ENCODE measurements at regions not wholly inside any gene's neighbourhood (a gene's known extent, or its start where the extent isn't known, plus 50 kb on each side); places are given as distances from the start of the nearest gene placed in this dataset.

DNA sequence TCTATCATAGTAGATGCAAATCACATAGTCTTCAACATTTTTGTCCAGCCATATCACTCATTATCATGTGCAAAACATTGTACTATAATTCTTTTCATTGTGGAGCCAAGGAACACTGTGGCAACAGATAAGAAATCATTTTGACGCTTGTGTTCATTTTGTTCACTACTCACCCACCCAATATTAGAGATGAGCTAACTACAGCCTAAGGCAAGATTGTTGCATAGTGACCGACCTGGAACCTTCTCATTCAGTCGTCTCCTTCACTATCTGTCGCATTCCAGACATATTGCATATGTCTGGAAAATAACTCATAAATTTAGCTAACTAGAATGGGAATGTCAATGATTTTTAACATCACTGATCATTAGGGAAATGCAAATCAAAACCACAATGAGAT is 270.3 kb downstream of the CGGBP1 start:
- H3K9ac ChIP-seq (ENCODE audit: low read depth, low read length), result no peak overlapping the region
- H2BK15ac ChIP-seq (ENCODE audit: low read depth, low read length), result no peak overlapping the region
- no peaks in the 10 kb centered on the region for H3K4me1 ChIP-seq (ENCODE audit: control insufficient read depth, insufficient read depth, low read length)
- no peak overlapping the region for H3K27ac ChIP-seq (ENCODE audit: insufficient read depth, low read length)
- no peak overlapping the region for H3K56ac ChIP-seq (ENCODE audit: extremely low read depth, insufficient read depth, low read length)
- dilution Hi-C loops (cut with HindIII; ENCODE audit: low sequenced_read_pairs, unreplicated experiment) (no loop called here), intact Hi-C loops (cut with micrococcal nuclease) (no loop called here), in situ Hi-C loops (cut with MboI; ENCODE audit: low sequenced_read_pairs) (no loop called here)
- ATAC-seq (ENCODE audit: low read depth) (no peak), DNase-seq (no peak)
- H3K36me3 ChIP-seq (ENCODE audit: control insufficient read depth, insufficient read depth, low read length), result no peaks in the 10 kb centered on the region
- H3K27me3 ChIP-seq (ENCODE audit: control insufficient read depth, insufficient read depth, low read length), result no peaks in the 10 kb centered on the region
- H3K14ac ChIP-seq (replicated peaks; ENCODE audit: low read depth, low read length), result no peak overlapping the region
- no peak overlapping the region for H2BK5ac ChIP-seq (ENCODE audit: low read depth, low read length, poor library complexity, severe bottlenecking)
- ChIA-PET POLR2A (ENCODE audit: unreplicated experiment) (no interaction called here), CTCF (no interaction called here)
- H2AK9ac ChIP-seq (replicated peaks; ENCODE audit: low read depth, low read length, poor library complexity), result no peak overlapping the region
- no peaks in the 10 kb centered on the region for H4K20me1 ChIP-seq (ENCODE audit: insufficient read depth, low read length)
- H3K4ac ChIP-seq (ENCODE audit: low read depth, low read length), result no peak overlapping the region
- no peak overlapping the region for H2AK5ac ChIP-seq (ENCODE audit: low read depth, low read length)
- H3K9me3 ChIP-seq (ENCODE audit: control insufficient read depth, insufficient read depth, low read length), result 0 out of 2 replicates have a peak, but pooled peaks cover 1% of the 10 kb centered on the region
- no peak overlapping the region for H3K18ac ChIP-seq (ENCODE audit: low read depth, low read length)
- H4K5ac ChIP-seq (ENCODE audit: low read depth, low read length), result no peak overlapping the region
- H2AFZ ChIP-seq (replicated peaks; ENCODE audit: low read length, poor library complexity), result no peak overlapping the region
- H3K4me2 ChIP-seq (ENCODE audit: low read depth, low read length), result no peak overlapping the region
- TF ChIP-seq RFX5 (IDR thresholded peaks at IDR 0.05; ENCODE audit: low read depth, low read length) (no peak), POLR2A (IDR thresholded peaks at IDR 0.05; ENCODE audit: low read depth, low read length) (no peak), RCOR1 (IDR thresholded peaks at IDR 0.05; ENCODE audit: insufficient replicate concordance, low read length) (no peak), CEBPB (IDR thresholded peaks at IDR 0.05; ENCODE audit: low read depth, low read length) (no peak), MAFK (IDR thresholded peaks at IDR 0.05; ENCODE audit: low read depth, low read length) (no peak), RAD21 (IDR thresholded peaks at IDR 0.05; ENCODE audit: low read length) (no peak), MAZ (IDR thresholded peaks at IDR 0.05; ENCODE audit: borderline replicate concordance, low read depth, low read length) (no peak), FOS (IDR thresholded peaks at IDR 0.05; ENCODE audit: low read depth, low read length) (no peak), SMC3 (IDR thresholded peaks at IDR 0.05; ENCODE audit: low read depth, low read length) (no peak), MXI1 (IDR thresholded peaks at IDR 0.05; ENCODE audit: borderline replicate concordance, low read depth, low read length) (no peak), BHLHE40 (IDR thresholded peaks at IDR 0.05; ENCODE audit: low read depth, low read length) (no peak), CHD1 (IDR thresholded peaks at IDR 0.05; ENCODE audit: low read depth, low read length) (no peak), NFE2L2 (IDR thresholded peaks at IDR 0.05; ENCODE audit: low read depth, low read length) (no peak)
- TF ChIP-seq, protein P1, sequence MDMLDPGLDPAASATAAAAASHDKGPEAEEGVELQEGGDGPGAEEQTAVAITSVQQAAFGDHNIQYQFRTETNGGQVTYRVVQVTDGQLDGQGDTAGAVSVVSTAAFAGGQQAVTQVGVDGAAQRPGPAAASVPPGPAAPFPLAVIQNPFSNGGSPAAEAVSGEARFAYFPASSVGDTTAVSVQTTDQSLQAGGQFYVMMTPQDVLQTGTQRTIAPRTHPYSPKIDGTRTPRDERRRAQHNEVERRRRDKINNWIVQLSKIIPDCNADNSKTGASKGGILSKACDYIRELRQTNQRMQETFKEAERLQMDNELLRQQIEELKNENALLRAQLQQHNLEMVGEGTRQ (IDR thresholded peaks at IDR 0.05; ENCODE audit: low read depth, low read length), result no peak
- TF ChIP-seq, protein P2, sequence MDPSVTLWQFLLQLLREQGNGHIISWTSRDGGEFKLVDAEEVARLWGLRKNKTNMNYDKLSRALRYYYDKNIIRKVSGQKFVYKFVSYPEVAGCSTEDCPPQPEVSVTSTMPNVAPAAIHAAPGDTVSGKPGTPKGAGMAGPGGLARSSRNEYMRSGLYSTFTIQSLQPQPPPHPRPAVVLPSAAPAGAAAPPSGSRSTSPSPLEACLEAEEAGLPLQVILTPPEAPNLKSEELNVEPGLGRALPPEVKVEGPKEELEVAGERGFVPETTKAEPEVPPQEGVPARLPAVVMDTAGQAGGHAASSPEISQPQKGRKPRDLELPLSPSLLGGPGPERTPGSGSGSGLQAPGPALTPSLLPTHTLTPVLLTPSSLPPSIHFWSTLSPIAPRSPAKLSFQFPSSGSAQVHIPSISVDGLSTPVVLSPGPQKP (IDR thresholded peaks at IDR 0.05; ENCODE audit: borderline replicate concordance, low read depth, low read length), result no peak
- TF ChIP-seq, protein P3, sequence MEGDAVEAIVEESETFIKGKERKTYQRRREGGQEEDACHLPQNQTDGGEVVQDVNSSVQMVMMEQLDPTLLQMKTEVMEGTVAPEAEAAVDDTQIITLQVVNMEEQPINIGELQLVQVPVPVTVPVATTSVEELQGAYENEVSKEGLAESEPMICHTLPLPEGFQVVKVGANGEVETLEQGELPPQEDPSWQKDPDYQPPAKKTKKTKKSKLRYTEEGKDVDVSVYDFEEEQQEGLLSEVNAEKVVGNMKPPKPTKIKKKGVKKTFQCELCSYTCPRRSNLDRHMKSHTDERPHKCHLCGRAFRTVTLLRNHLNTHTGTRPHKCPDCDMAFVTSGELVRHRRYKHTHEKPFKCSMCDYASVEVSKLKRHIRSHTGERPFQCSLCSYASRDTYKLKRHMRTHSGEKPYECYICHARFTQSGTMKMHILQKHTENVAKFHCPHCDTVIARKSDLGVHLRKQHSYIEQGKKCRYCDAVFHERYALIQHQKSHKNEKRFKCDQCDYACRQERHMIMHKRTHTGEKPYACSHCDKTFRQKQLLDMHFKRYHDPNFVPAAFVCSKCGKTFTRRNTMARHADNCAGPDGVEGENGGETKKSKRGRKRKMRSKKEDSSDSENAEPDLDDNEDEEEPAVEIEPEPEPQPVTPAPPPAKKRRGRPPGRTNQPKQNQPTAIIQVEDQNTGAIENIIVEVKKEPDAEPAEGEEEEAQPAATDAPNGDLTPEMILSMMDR (conservative IDR thresholded peaks at IDR 0.05; ENCODE audit: low read depth, low read length), result no peak
- 40% methylated on average over 1 of the region's 4 CpGs; no CpG with 5 or more reads in 1 of the 2 experiments for WGBS, 2 experiments (ENCODE audit: extremely low coverage in 2 of 2, insufficient read length in 1 of 2)
- H4K91ac ChIP-seq (ENCODE audit: insufficient read depth, low read depth, low read length), result no peak overlapping the region
- H4K8ac ChIP-seq (ENCODE audit: low read depth in 2 of 2, low read length in 2 of 2), result no peak overlapping the region
- no TSS peak for BruUV-seq (replicated peaks)
- H2BK20ac ChIP-seq (ENCODE audit: low read depth, low read length), result no peak overlapping the region
- H3K9me1 ChIP-seq (ENCODE audit: insufficient read depth, low read length), result no peaks in the 10 kb centered on the region
- H3K79me1 ChIP-seq (ENCODE audit: low read depth in 1 of 2, low read length in 2 of 2), result no peaks in the 10 kb centered on the region
- no peak overlapping the region for H3K4me3 ChIP-seq (ENCODE audit: insufficient read depth, low read depth, low read length)
- H3K23ac ChIP-seq (ENCODE audit: low read depth, low read length), result no peak overlapping the region
- no peak overlapping the region for H2BK120ac ChIP-seq (ENCODE audit: low read depth, low read length)

Data from IMR-90 (cell line).